Calu3 (cell line): ENCODE measurements at regions not wholly inside any gene's neighbourhood (a gene's known extent, or its start where the extent isn't known, plus 50 kb on each side); places are given as distances from the start of the nearest gene placed in this dataset.
A peak's percentile ranks its signal among the peaks of the same experiment; 100 is the strongest.

Experiments used
- BruUV-seq: library from RNA; stranded (reverse); fragments of 400-500 nt; replicated peaks from 2 replicates; lab custom pipeline; 2021; lab: Mats Ljungman, UMichigan
- CTCF ChIA-PET: fragments of 300-600 bp; sonication (Branson Sonifier 250); formaldehyde crosslinking; loops from one replicate; lab custom pipeline; 2022; ENCODE audit warnings: antibody characterized with exemption; lab: Charles Lee
- DNase-seq: peaks from one replicate; pipeline ENCODE4 v3.0.0; 2022
- H3K27ac Mint-ChIP-seq: one replicate; pipeline ENCODE4 v1.8.0; 2022; ENCODE audit warnings: mixed read lengths; ENCODE audit not compliant: unreplicated experiment
- H3K27me3 Mint-ChIP-seq: one replicate; pipeline ENCODE4 v1.8.0; 2022; ENCODE audit warnings: mixed read lengths; ENCODE audit not compliant: unreplicated experiment
- H3K36me3 Mint-ChIP-seq: one replicate; pipeline ENCODE4 v1.8.0; 2022; ENCODE audit warnings: mild to moderate bottlenecking, moderate library complexity, mixed read lengths; ENCODE audit not compliant: insufficient read depth, unreplicated experiment
- H3K4me1 Mint-ChIP-seq: one replicate; pipeline ENCODE4 v1.8.0; 2022; ENCODE audit warnings: mild to moderate bottlenecking, low read depth, mixed read lengths; ENCODE audit not compliant: unreplicated experiment
- H3K4me3 Mint-ChIP-seq: one replicate; pipeline ENCODE4 v1.8.0; 2022; ENCODE audit warnings: mild to moderate bottlenecking, low read depth, moderate library complexity, mixed read lengths; ENCODE audit not compliant: unreplicated experiment
- H3K9me3 Mint-ChIP-seq: one replicate; pipeline ENCODE4 v1.8.0; 2022; ENCODE audit warnings: low read depth, mixed read lengths; ENCODE audit not compliant: unreplicated experiment
- intact Hi-C: fragments of 100-400 bp; cut with micrococcal nuclease; formaldehyde crosslinking; loops from one replicate; pipeline ENCODE4 v1.10.0; 2022; ENCODE audit not compliant: unreplicated experiment
- TF ChIP-seq, protein P1 (sequence below): fragments of 200-600 bp; IDR thresholded peaks from one replicate; pipeline ENCODE4 v1.8.0; 2022; ENCODE audit warnings: antibody characterized with exemption; ENCODE audit not compliant: unreplicated experiment

DNA sequence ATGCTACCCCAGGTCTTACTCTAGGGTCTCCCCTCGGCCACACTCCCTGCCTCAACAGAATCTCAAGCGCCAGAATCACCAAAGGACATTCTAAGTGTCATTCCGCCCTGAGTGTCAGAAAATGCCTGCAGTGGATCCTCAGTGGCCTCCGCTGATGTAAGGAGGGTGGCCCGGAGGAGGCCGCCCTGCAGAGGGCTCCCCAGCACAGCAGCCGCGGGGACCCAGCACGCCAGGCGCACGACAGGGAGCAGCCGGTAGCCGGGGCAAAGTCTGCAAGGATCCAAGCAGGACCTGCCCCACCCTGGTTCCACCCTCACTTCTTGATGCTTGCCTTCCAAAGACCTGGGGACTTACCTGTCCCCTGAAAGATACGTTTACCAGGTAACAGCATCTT lies 54.2 kb upstream of the ID2 start:
- Mint-ChIP-seq H3K4me1 (peaks cover 55% of the 10 kb centered on the region), H3K27me3 (no peaks in the 10 kb centered on the region), H3K36me3 (peaks cover 9% of the 10 kb centered on the region), H3K27ac (peak overlapping the region; percentile 60), H3K4me3 (peak overlapping the region; percentile 52), H3K9me3 (no peaks in the 10 kb centered on the region)
- TF ChIP-seq, protein P1, sequence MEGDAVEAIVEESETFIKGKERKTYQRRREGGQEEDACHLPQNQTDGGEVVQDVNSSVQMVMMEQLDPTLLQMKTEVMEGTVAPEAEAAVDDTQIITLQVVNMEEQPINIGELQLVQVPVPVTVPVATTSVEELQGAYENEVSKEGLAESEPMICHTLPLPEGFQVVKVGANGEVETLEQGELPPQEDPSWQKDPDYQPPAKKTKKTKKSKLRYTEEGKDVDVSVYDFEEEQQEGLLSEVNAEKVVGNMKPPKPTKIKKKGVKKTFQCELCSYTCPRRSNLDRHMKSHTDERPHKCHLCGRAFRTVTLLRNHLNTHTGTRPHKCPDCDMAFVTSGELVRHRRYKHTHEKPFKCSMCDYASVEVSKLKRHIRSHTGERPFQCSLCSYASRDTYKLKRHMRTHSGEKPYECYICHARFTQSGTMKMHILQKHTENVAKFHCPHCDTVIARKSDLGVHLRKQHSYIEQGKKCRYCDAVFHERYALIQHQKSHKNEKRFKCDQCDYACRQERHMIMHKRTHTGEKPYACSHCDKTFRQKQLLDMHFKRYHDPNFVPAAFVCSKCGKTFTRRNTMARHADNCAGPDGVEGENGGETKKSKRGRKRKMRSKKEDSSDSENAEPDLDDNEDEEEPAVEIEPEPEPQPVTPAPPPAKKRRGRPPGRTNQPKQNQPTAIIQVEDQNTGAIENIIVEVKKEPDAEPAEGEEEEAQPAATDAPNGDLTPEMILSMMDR, result peak; percentile 32
- CTCF ChIA-PET, result interaction anchor here (0.6 to 2.0 kb wide), 3 partner anchors 51 to 213 kb away, joined by 4 to 11 read pairs (median 4); no protein-coding TSS in a partner anchor
- no TSS peak for BruUV-seq
- intact Hi-C loops, result loop anchor here (2.0 to 5.0 kb wide), 3 partner anchors 53 to 150 kb away; no protein-coding TSS in a partner anchor
- peak; percentile 80 for DNase-seq

DNA sequence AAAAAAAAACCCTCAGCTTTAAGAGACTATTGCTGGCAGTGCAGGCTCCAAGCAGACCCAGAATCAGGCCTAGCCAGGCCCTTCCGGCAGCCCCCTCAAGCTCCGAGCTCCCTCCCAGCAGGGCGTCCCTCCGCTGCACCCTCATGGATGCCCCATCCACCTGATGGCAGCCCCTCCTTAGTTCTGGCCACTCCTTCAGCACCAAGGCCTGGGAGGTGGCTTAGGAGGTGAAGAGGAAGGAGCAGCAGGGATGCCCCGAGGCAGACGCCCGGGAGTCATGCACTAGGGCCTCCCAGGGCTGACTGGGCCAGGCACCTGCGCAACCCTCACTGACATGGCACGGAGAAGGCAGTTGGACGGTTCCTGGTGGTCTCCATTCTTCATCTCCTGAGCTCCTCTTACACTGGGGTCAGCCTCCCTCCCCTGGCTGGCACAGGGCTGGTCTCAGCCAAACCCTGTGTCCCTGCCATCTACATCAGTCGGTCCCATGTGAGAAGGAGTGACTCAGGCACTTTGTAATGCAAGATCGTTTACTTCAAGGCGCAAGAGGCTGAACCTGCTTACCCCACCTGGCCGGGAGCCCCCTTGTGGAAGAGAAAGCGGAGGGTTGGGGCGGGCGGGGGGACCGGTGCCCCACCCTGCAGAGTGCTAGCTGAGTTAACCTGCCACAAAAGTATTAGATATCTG lies 53.5 kb upstream of the ID2 start:
- Mint-ChIP-seq H3K4me1 (peaks cover 55% of the 10 kb centered on the region), H3K27me3 (no peaks in the 10 kb centered on the region), H3K4me3 (peak overlapping the region; percentile 52), H3K36me3 (peaks cover 10% of the 10 kb centered on the region), H3K9me3 (no peaks in the 10 kb centered on the region), H3K27ac (peak overlapping the region; percentile 60)
- BruUV-seq, result no TSS peak
- CTCF ChIA-PET, result interaction anchor here (0.6 to 2.0 kb wide), 3 partner anchors 51 to 214 kb away, joined by 4 to 11 read pairs (median 4); no protein-coding TSS in a partner anchor
- TF ChIP-seq, protein P1, result peak; percentile 48
- peak; percentile 68 for DNase-seq
- intact Hi-C loops, result loop anchor here (2.0 to 5.0 kb wide), 3 partner anchors 52 to 151 kb away; no protein-coding TSS in a partner anchor

GRCh38 chr2:8628866-8629209 lies 53.0 kb upstream of the ID2 start:
- no peaks in the 10 kb centered on the region for H3K9me3 Mint-ChIP-seq
- DNase-seq, result peak; percentile 33
- H3K27ac Mint-ChIP-seq, result peak overlapping the region; percentile 60
- peak overlapping the region; percentile 52 for H3K4me3 Mint-ChIP-seq
- intact Hi-C loops, result loop anchor here (2.0 to 5.0 kb wide), 3 partner anchors 52 to 152 kb away; no protein-coding TSS in a partner anchor
- CTCF ChIA-PET, result interaction anchor here (0.6 to 2.0 kb wide), 3 partner anchors 50 to 212 kb away, joined by 3 to 11 read pairs (median 4); no protein-coding TSS in a partner anchor
- peaks cover 15% of the 10 kb centered on the region for H3K36me3 Mint-ChIP-seq
- H3K4me1 Mint-ChIP-seq, result peaks cover 60% of the 10 kb centered on the region
- no peaks in the 10 kb centered on the region for H3K27me3 Mint-ChIP-seq
- TF ChIP-seq, protein P1, result no peak
- BruUV-seq, result no TSS peak

GRCh38 chr2:8629402-8629801 lies 52.5 kb upstream of the ID2 start:
- no peak for DNase-seq
- no TSS peak for BruUV-seq
- CTCF ChIA-PET, result interaction anchor here (0.6 to 2.0 kb wide), 2 partner anchors 51 to 212 kb away, joined by 3 to 11 read pairs; no protein-coding TSS in a partner anchor
- H3K4me1 Mint-ChIP-seq, result peaks cover 65% of the 10 kb centered on the region
- intact Hi-C loops, result loop anchor here (2.0 to 5.0 kb wide), 3 partner anchors 51 to 152 kb away; no protein-coding TSS in a partner anchor
- TF ChIP-seq, protein P1, result no peak
- H3K27ac Mint-ChIP-seq, result peak overlapping the region; percentile 60
- peaks cover 19% of the 10 kb centered on the region for H3K36me3 Mint-ChIP-seq
- H3K4me3 Mint-ChIP-seq, result no peak overlapping the region
- H3K27me3 Mint-ChIP-seq, result no peaks in the 10 kb centered on the region
- H3K9me3 Mint-ChIP-seq, result no peaks in the 10 kb centered on the region
